Endothelial cell of umbilical vein (primary cell): ENCODE measurements at regions not wholly inside any gene's neighbourhood (a gene's known extent, or its start where the extent isn't known, plus 50 kb on each side); places are given as distances from the start of the nearest gene placed in this dataset.

Source experiments
- CTCF ChIP-seq, 2 donors: IDR thresholded peaks; 1 replicate in 1 of 2; 2 replicates in 1 of 2; pipeline ENCODE4 v1.5.1; 2011; ENCODE audit warnings: low read length in 2 of 2, mild to moderate bottlenecking in 2 of 2, moderate library complexity in 2 of 2, control low read depth in 1 of 2, inconsistent platforms in 1 of 2, low read depth in 1 of 2; ENCODE audit not compliant: insufficient read depth in 1 of 2; ENCODE audit errors: extremely low read depth in 1 of 2
- EZH2 ChIP-seq: IDR thresholded peaks from 2 replicates; pipeline ENCODE4 v1.6.1; 2012; ENCODE audit warnings: borderline replicate concordance, low read depth, mild to moderate bottlenecking, moderate library complexity, low read length, inconsistent platforms; ENCODE audit not compliant: severe bottlenecking
- POLR2AphosphoS5 ChIP-seq: IDR thresholded peaks from 2 replicates; pipeline ENCODE4 v1.6.1; 2012; ENCODE audit warnings: low read depth, mild to moderate bottlenecking, control low read depth, low read length, moderate library complexity; ENCODE audit not compliant: insufficient read depth

GRCh38 chr14:22508150-22508457, 80.9 kb downstream of the DAD1 start:
- no peak for TF ChIP-seq CTCF (IDR thresholded peaks at IDR 0.05; ENCODE audit: extremely low read depth in 1 of 2, insufficient read depth in 1 of 2, low read depth in 1 of 2, low read length in 2 of 2)
- no peak for TF ChIP-seq EZH2
- no peak for TF ChIP-seq POLR2AphosphoS5
